Epithelial cell of proximal tubule (primary cell): ENCODE measurements at regions not wholly inside any gene's neighbourhood (a gene's known extent, or its start where the extent isn't known, plus 50 kb on each side); places are given as distances from the start of the nearest gene placed in this dataset.

ENCODE experiments used
- DNase-seq: peaks from one replicate; pipeline ENCODE4 v3.0.0-alpha.2; 2011; ENCODE audit warnings: low read depth
- H3K4me3 ChIP-seq: 2 replicates; pipeline ENCODE4 v1.5.1; 2011; ENCODE audit warnings: low read depth, mild to moderate bottlenecking, low read length
- CTCF ChIP-seq: conservative IDR thresholded peaks from 2 replicates; pipeline ENCODE4 v1.5.1; 2012; ENCODE audit warnings: low read depth, mild to moderate bottlenecking, low read length

- no peak for TF ChIP-seq CTCF
- no peak overlapping the region for H3K4me3 ChIP-seq
- DNase-seq = no peak
Observed at GRCh38 chr15:31272558-31273257, 53.9 kb upstream of the KLF13 start.

- H3K4me3 ChIP-seq = no peak overlapping the region
- TF ChIP-seq CTCF = no peak
- no peak for DNase-seq
Observed at GRCh38 chr15:31273258-31273941, 53.2 kb upstream of the KLF13 start.

- H3K4me3 ChIP-seq = no peak overlapping the region
- no peak for TF ChIP-seq CTCF
- no peak for DNase-seq
Observed at GRCh38 chr15:31274496-31275330, 51.9 kb upstream of the KLF13 start.

GRCh38 chr15:31275331-31276262 is 51.0 kb upstream of the KLF13 start:
- TF ChIP-seq CTCF = no peak
- no peak for DNase-seq
- no peak overlapping the region for H3K4me3 ChIP-seq

- DNase-seq = no peak
- no peak for TF ChIP-seq CTCF
- H3K4me3 ChIP-seq = no peak overlapping the region
Observed at GRCh38 chr15:31276596-31277298, 49.9 kb upstream of the KLF13 start.
